Panc1 (cell line): ENCODE measurements at regions not wholly inside any gene's neighbourhood (a gene's known extent, or its start where the extent isn't known, plus 50 kb on each side); places are given as distances from the start of the nearest gene placed in this dataset.

Experiments used
- ATAC-seq: fragments of 200-7000 bp; cut with Tn5 transposase; 2 replicates; pipeline ENCODE4 v1.9.1; 2020; ENCODE audit warnings: mild to moderate bottlenecking, moderate library complexity
- BruUV-seq: library from RNA; stranded (reverse); fragments of 400-500 nt; replicated peaks from 2 replicates; lab custom pipeline; 2021; lab: Mats Ljungman, UMichigan
- CTCF ChIA-PET: fragments of 300-600 bp; sonication (Branson Sonifier 250); formaldehyde crosslinking; loops from one replicate; lab custom pipeline; 2022; ENCODE audit warnings: antibody characterized with exemption; lab: Charles Lee
- POLR2A ChIA-PET: fragments of 300-600 bp; sonication (Branson Sonifier 250); formaldehyde crosslinking; loops from one replicate; lab custom pipeline; 2022; ENCODE audit warnings: antibody characterized with exemption; lab: Charles Lee
- DNase-seq: peaks from one replicate; pipeline ENCODE4 v3.0.0-alpha.2; 2010; ENCODE audit warnings: low read depth, low spot score
- H3K27ac ChIP-seq: 2 replicates; pipeline ENCODE4 v1.5.1; 2011; ENCODE audit warnings: mild to moderate bottlenecking, low read length, inconsistent platforms
- H3K27me3 ChIP-seq: fragments of 200-500 bp; sonication (Bioruptor generic); 2 replicates; pipeline ENCODE4 v1.6.0; 2014; ENCODE audit warnings: low read length, inconsistent platforms; ENCODE audit not compliant: control insufficient read depth, insufficient read depth
- H3K36me3 ChIP-seq: fragments of 200-500 bp; sonication (Bioruptor generic); 2 replicates; pipeline ENCODE4 v1.5.1; 2014; ENCODE audit warnings: inconsistent platforms, mild to moderate bottlenecking, low read length, moderate library complexity; ENCODE audit not compliant: control insufficient read depth, insufficient read depth
- H3K4me1 ChIP-seq: 2 replicates; pipeline ENCODE4 v1.5.1; 2011; ENCODE audit warnings: inconsistent platforms, mild to moderate bottlenecking, low read length, moderate library complexity; ENCODE audit not compliant: control insufficient read depth, insufficient read depth
- H3K4me3 ChIP-seq, 2 experiments: 2 replicates each; pipeline ENCODE4 v1.5.1; 2011 to 2012; ENCODE audit warnings: low read depth in 2 of 2, low read length in 2 of 2, mild to moderate bottlenecking in 2 of 2, inconsistent platforms in 1 of 2, moderate library complexity in 1 of 2
- H3K9me3 ChIP-seq: fragments of 200-500 bp; sonication (Bioruptor generic); 2 replicates; pipeline ENCODE4 v1.5.1; 2014; ENCODE audit warnings: low read depth, mild to moderate bottlenecking, inconsistent platforms, low read length, moderate library complexity; ENCODE audit not compliant: control insufficient read depth, insufficient read depth
- CTCF ChIP-seq: fragments of 450-650 bp; IDR thresholded peaks from 2 replicates; pipeline ENCODE4 v1.5.1; 2017; ENCODE audit warnings: mild to moderate bottlenecking
- POLR2AphosphoS5 ChIP-seq: IDR thresholded peaks from 2 replicates; pipeline ENCODE4 v1.6.1; 2012; ENCODE audit warnings: mild to moderate bottlenecking, low read depth, low read length, moderate library complexity
- REST ChIP-seq, 2 experiments: IDR thresholded peaks; 2 replicates each; pipeline ENCODE4 v1.6.1; 2011 to 2012; ENCODE audit warnings: low read depth in 2 of 2, control low read depth in 1 of 2, low read length in 1 of 2, mild to moderate bottlenecking in 1 of 2, moderate library complexity in 1 of 2; ENCODE audit not compliant: insufficient read depth in 1 of 2
- SIN3A ChIP-seq: IDR thresholded peaks from 2 replicates; pipeline ENCODE4 v1.6.1; 2012; ENCODE audit warnings: low read depth, mild to moderate bottlenecking, low read length, moderate library complexity, borderline replicate concordance; ENCODE audit not compliant: insufficient read depth
- TCF7L2 ChIP-seq: IDR thresholded peaks from 2 replicates; pipeline ENCODE4 v1.6.1; 2011; ENCODE audit warnings: mild to moderate bottlenecking, low read depth, low read length, inconsistent platforms
- in situ Hi-C: cut with HindIII; loops from 2 replicates; pipeline ENCODE4 v1.10.0; 2016; ENCODE audit warnings: low sequenced_read_pairs, low pct_unique_long_range_greater_than_20kb
- intact Hi-C: fragments of 100-400 bp; cut with micrococcal nuclease; formaldehyde crosslinking; loops from one replicate; pipeline ENCODE4 v1.10.0; 2022; ENCODE audit not compliant: unreplicated experiment

- ATAC-seq, result no peak
These were observed 242.5 kb upstream of the GPC6 start for GRCh38 chr13:92984151-92984550.

DNA sequence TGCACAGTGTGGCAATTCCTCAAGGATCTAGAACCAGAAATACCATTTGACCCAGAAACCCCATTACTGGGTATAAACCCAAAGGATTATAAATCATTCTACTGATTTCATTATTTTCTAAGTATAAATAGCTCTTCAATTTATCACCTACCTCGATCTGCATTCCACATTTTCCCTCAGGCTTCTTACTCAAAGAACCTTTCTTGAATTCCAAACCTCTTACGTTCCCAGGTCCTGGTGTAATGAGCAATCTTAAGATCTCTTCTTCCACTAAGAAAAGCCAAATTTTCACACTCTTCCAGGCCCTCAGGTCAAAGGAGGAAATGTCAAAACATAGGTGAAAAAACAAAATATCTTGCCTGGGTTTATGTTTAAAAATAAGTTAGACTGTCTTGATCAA, 237.3 kb upstream of the GPC6 start:
- ChIA-PET CTCF (no interaction called here), POLR2A (interaction anchor here (0.5 kb wide), 1 partner anchor 250 kb away, joined by 5 read pairs; no protein-coding TSS in a partner anchor)
- no peak for TF ChIP-seq POLR2AphosphoS5
- TF ChIP-seq CTCF, result no peak
- TF ChIP-seq REST (IDR thresholded peaks at IDR 0.05; ENCODE audit: insufficient read depth in 1 of 2, low read depth in 2 of 2, low read length in 1 of 2), result no peak
- no peak for TF ChIP-seq SIN3A
- TF ChIP-seq TCF7L2, result no peak
- H3K9me3 ChIP-seq, result no peaks in the 10 kb centered on the region
- DNase-seq (no peak), ATAC-seq (no peak)
- intact Hi-C loops, result no loop called here
- no peaks in the 10 kb centered on the region for H3K27me3 ChIP-seq
- H3K4me1 ChIP-seq, result no peaks in the 10 kb centered on the region
- in situ Hi-C loops, result no loop called here
- H3K36me3 ChIP-seq, result no peaks in the 10 kb centered on the region
- no TSS peak for BruUV-seq
- H3K27ac ChIP-seq, result no peak overlapping the region
- no peak overlapping the region for H3K4me3 ChIP-seq

More at GRCh38 chr13:92984151-92984550, 242.5 kb upstream of the GPC6 start:
- H3K4me1 ChIP-seq, result no peaks in the 10 kb centered on the region
- no peaks in the 10 kb centered on the region for H3K36me3 ChIP-seq
- in situ Hi-C loops, result no loop called here
- ChIA-PET CTCF (no interaction called here), POLR2A (no interaction called here)
- no peak overlapping the region for H3K4me3 ChIP-seq
- intact Hi-C loops, result no loop called here
- no peak for DNase-seq
- H3K9me3 ChIP-seq, result no peaks in the 10 kb centered on the region
- no peak for TF ChIP-seq POLR2AphosphoS5
- no peak for TF ChIP-seq TCF7L2
- no peak for TF ChIP-seq SIN3A
- TF ChIP-seq REST (IDR thresholded peaks at IDR 0.05; ENCODE audit: insufficient read depth in 1 of 2, low read depth in 2 of 2, low read length in 1 of 2), result no peak
- no peak for TF ChIP-seq CTCF
- no TSS peak for BruUV-seq
- H3K27me3 ChIP-seq, result no peaks in the 10 kb centered on the region
- no peak overlapping the region for H3K27ac ChIP-seq
